Breast epithelium (tissue), 3 donors: ENCODE measurements at regions not wholly inside any gene's neighbourhood (a gene's known extent, or its start where the extent isn't known, plus 50 kb on each side); places are given as distances from the start of the nearest gene placed in this dataset.

Source experiments
- CTCF ChIP-seq, 3 donors: fragments of 450-650 bp; IDR thresholded peaks; one replicate each; pipeline ENCODE4 v1.5.1; 2016 to 2017; ENCODE audit warnings: antibody characterized with exemption in 3 of 3, mild to moderate bottlenecking in 3 of 3, moderate library complexity in 3 of 3
- POLR2A ChIP-seq: fragments of 450-650 bp; IDR thresholded peaks from one replicate; pipeline ENCODE4 v1.6.1; 2016; ENCODE audit warnings: antibody characterized with exemption, mild to moderate bottlenecking, moderate library complexity
- POLR2AphosphoS5 ChIP-seq, 3 donors: sonication (generic); formaldehyde crosslinking; IDR thresholded peaks; one replicate each; pipeline ENCODE4 v1.6.1; 2017; ENCODE audit warnings: antibody characterized with exemption in 3 of 3

GRCh38 chr10:43884501-43885105 is 235.9 kb upstream of the ZNF32 start:
- TF ChIP-seq CTCF (IDR thresholded peaks at IDR 0.05) (no peak), POLR2AphosphoS5 (IDR thresholded peaks at IDR 0.05) (no peak), POLR2A (no peak)
